ENCODE measurements at regions not wholly inside any gene's neighbourhood (a gene's known extent, or its start where the extent isn't known, plus 50 kb on each side); places are given as distances from the start of the nearest gene placed in this dataset.

DNA sequence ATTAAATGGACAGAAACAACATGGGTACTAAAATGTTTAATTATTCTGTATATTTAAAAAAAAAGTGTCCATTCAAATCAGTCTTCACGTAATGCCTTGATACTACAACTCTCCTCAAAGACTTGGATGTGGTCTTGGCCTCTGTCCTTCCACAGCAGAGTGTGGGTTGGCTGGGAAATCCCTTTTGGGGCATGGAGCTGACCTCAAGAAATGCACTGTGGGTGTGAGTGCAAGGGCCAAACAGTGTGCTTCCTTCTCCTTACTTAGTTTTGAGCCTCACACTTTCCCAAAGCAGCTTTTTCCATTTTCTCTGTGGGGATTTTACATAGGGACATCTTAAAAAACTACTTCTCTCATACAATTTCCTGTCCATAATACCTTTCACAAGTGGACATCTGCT is 607.4 kb downstream of the EFNB2 start:
- no peak for DNase-seq (ENCODE audit: low read depth, low spot score)

DNA sequence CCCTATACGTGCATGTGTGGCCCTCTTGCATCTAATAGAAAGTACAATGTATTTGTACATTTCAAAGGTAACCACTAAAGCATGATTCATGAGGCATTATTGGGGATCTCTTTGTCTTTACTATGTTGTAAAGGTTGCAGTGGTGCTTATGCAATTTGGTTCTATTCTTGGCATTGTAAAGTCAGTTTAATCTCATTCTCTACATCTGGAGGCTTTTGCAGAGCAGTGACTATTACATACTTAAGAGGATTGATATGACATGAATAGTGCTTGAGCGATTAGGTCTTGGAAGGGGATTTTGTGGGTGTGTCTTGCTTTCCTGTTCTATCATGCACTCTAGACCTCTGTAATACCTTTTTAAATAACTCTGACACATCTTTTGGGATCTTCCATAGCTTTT is 610.0 kb downstream of the EFNB2 start:
- no peak for DNase-seq (ENCODE audit: low read depth, low spot score)

DNA sequence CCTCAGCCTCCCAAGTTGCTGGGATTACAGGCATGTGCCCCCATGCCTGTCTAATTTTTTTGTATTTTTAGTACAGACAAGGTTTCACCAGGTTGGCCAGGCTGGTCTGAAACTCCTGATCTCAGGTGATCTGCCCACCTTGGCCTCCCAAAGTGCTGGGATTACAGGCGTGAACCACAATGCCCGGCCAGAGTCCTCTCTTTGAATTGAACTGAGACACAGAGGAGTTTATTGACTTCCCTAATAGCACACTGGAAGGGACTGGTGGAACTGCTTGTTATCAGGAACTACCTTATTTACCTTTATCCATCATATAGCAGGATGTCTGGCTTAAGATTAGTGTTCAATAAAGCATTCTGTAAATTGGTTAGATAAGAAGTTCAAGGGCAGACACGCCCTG is 613.8 kb downstream of the EFNB2 start:
- no peak for DNase-seq (ENCODE audit: low read depth, low spot score)

DNA sequence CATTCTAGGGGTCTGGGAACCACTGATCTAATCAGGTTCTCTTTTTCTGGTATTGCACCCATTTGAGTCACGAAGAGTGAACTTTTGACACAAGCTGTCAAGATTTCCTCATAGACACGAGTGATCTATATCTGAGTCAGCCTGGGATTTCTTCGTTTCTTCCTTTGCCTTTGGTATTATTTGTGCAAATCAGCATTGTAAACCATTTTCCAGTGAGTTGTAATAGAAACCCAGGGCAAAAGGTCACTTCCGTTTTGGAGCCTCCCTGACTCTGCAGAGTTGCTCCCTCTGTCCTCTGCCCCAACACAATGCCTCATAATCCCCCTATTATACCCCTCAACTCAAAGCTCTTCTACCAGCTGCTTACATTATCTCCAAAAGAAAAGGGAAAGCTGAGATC is 615.1 kb downstream of the EFNB2 start:
- DNase-seq (ENCODE audit: low read depth, low spot score): no peak

DNA sequence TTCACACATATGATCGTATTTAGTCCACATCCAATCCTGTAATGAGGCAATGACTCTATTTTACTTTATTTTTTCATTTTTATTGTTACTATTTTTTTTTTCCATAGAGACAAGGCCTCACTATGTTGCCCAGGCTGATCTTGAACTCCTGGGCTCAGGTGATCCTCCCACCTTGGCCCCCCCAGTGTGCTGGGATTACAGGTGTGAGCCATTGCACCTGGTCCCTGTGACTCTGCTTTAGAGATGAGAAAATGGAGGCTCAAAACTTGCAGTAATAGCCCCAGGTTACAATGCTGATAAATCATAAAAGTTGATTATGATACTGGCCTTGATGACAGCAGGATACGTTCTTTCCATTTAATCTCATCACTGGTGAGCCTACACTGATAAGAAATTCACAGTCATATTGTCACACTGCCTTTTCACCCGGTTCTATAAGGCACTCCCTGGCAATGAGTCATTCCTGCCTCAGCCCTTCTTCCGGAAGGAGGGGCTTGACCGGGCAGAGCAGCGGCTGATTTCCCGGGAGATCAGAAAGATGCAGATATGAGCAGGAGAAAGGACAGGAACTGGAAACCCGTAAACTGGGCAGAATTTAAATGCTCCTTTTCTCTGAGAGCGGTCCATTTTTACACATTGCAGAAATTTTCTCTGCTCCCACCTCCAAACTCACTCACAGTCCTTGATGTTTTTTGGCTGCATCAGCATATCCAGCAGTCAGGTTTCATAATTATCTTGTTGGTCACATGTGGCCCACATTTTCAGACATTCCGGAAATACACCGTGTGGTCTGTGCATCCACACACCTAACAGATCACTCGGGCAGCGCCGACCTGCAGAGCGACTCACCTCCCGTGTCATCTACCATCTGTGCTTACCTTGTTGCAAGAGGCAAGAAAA is 616.4 kb downstream of the EFNB2 start:
- no peak for DNase-seq (ENCODE audit: low read depth, low spot score)

DNA sequence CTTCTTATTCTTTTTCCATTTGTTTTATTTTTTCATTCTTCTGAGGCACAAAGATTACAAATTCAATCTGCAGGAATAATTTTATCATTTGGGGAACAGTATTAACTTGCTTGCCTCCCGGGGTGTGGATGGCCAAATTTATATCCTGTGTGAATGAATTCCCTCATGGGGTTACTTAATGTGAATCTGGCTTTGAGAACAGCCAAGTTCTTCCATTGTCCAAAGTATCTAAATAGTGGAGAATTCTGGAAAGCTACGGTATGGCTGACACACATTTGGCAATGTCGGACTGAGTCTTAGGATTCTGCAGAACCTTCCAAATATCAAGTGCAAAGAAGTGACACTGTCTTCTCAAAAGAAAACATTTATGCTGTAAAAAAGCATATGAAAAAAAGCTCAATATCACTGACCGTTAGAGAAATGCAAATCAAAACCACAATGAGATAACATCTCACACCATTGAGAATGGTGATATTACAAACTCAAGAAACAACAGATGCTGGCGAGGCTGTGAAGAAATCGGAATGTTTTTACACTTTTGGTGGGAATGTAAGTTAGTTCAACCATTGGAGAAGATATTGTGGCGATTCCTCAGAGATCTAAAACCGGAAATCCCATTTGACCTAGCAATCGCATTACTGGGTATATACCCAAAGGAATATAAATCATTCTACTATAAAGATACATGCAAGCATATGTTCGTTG is 620.2 kb downstream of the EFNB2 start:
- no peak for DNase-seq (ENCODE audit: low read depth, low spot score)

DNA sequence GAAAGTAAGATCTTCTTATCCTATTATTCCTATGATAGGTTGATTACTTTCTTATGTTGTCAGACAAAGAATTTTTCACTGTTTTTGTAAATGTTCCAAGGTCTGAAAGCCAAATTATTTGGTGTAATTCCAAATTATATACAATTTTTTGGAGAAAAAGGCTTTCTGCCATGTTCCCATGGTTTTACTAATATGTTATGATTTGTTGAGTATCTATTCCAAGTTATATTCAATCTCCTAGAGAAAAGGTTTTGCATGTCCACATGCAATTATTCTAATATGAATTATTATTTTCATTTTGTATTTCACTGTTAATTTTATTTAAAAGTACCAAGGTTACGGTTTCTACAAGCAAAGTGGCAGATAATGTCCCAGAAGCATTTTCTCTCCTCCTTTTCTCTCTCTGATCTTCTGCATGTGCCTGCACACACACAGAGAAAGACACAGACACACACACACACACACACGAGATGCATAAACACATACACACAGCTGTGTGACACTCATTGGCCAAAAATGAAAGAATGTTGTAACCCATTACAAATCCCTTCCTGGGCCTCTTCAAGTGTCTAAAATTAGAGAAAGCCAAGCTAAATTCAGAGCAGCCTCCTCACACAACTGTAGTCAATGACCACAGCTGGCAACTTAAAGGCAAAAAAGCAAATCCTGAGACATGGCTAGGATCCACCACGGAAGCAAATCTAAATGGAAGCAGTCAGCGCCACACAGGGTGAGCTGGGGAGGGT is 621.0 kb downstream of the EFNB2 start:
- no peak for DNase-seq (ENCODE audit: low read depth, low spot score)

DNA sequence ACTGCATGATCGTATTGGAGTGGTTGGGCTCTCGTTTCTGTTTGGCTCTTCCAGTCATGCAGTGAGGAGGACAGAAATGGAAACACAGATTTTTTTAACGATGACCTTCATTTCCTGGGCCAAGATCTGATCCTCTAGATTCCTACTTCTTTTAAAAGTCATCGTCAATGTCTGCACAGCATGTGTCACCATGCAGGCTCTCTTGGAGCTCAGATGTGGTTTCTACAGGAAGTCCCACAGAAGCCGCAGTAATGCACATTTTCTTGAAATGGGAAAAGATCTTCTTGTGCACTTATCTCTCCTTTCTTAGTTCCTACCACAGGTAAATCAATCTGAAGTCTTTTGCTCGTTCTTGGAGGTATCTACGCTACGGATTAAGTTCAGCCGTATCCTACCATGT is 626.9 kb downstream of the EFNB2 start:
- no peak for DNase-seq (ENCODE audit: low read depth, low spot score)

DNA sequence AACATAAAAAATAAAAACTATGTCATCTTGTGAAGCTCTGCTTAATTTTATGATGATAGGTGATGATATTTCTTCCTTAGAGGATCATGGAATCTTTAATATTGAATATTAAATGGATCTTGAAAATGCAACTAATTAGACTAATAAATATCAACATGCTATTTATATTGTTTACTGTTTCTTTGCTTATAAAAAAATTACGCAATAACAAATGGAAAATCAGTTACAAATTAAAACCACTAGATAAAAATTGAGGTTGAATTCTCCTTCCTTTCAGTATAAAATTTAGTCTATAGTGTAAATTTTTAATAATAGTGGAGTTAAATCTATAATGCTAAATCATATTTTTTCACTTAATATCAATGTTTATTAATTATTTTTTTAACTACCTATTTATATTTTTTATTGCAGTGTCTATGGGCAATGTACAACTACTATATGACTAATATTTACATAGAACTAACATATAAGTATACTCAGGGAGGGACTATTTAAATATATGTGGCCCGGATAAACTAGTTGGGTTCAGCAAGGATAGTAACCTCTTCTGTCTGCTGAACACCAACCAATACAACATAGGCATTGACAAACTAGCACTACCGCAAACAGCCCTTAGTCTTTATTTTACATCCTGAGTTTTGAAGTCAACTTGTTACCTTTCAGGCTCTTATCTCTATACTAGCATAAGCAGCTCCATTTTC is 628.0 kb downstream of the EFNB2 start:
- DNase-seq (ENCODE audit: low read depth, low spot score): no peak

DNA sequence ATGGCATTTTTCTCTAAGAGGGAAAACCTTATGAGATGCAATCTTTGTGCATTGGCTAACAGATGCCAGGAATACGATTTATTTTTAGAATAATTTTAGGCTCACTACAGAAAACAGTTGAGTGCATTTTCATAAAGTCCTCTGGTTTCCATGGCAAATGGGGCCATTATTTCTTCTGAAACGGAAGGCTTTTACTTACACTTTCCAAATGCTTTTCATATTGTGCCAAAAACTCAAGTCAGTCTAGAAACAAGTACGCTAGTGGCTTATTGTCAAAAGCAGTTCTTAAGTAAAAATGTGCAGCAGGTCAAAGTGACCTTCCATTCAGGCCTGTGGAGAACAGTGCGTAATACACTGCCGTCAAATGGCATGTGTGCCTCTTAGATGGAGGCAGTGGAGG is 628.7 kb downstream of the EFNB2 start:
- no peak for DNase-seq (ENCODE audit: low read depth, low spot score)

DNA sequence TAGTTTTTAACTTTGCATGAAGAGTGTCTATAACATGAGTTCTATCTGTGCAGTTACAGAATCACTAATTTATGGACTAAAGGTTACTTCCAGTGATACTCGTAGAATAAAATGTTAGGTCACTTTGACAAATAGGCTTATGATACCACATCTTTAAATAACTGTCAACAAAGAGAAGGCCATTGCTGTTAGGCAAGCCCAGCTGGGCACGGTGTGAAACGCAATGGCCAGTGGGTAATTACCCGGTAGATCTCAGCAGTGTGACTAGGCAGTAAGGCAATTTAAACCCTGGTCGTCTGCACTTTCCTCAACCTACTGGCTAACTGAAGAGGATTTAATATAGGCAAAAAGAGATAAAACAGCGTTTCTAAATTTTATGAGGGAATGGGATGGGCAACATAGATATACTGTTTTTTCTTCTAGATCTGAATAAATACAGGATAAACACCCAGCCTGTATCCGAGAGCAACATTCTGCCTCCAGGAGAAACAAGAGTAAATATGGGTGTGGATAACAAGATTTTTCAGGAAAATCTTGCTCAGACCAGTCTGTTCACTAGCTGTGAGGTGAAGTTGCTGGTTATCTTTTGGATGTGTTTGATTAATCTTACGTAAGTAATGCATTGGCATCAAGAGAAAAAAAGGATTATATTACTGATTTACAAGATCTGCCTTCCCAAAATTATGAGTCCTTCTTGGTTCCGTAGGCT is 631.3 kb downstream of the EFNB2 start:
- DNase-seq (ENCODE audit: low read depth, low spot score): no peak

DNA sequence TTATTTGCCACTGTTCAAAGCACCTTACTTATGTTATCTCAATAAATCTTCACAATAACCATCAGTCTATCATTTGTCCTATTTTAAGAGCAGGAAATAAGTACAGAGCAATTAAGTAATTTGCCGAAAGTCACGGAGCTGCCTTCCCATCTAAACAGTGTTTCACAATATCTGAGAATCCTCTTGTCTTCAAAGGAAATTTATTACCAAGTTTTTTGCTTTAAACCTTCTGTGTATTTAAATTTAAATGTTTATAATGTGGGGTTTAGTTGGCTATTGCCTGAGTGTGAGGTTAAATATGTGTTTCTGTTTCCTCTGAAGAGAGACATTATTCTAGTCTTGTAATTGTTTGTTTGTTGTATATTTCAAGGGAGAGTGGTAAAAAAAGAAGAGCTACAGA is 633.1 kb downstream of the EFNB2 start:
- DNase-seq (ENCODE audit: low read depth, low spot score): no peak

DNA sequence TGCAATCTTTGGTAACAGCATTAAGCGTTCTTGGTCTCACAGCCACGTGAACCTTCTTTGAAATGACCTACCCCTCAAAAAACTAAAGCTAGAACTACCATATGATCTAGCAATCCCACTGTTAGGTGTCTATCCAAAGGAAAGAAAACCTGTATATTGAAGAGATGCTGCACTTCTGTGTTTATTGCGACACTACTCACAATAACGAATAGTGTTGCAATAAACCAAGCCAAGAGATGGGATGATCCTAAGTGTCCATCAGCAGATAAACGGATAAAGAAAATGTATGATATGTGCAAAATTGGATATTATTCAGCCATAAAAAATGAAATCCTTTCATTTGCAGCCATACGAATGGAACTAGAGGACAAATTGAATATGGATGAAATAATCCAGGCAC is 637.9 kb downstream of the EFNB2 start:
- DNase-seq (ENCODE audit: low read depth, low spot score): no peak

DNA sequence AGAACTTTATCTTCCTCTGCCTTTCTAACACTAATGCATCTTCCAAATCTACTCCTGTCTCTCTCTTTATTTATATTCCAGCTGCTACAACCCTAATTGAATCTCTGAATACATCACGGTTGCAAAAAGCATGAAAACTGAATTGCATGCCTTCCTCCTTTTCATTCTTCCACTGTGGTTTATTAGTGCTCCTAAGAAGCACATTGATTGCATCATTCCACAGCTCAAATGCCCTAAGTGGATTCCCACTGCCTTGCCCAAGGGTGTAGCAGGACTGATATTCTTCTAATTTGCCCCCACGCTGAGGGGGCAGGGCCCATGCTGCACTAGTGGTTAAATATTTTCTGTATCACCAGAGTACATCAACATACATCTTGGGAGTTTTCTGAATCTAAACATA is 640.8 kb downstream of the EFNB2 start:
- no peak for DNase-seq (ENCODE audit: low read depth, low spot score)

DNA sequence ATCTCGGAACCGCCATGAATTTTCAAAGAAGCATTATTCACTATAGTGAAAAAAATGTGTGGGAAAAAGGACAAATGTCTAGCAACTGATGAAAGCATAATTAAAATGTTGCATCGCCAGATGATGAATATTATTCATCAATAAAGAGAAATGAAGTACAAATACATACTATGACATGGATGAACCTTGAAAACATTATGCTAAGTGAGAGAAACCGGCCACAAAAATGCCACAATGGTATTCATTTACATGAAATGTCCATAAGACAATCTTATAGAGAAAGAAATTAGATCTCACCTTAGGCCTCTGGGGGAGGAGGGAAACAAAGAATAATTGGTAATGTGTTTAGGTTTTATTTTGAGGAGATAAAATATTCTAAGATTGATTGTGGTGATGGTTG is 645.0 kb downstream of the EFNB2 start:
- no peak for DNase-seq (ENCODE audit: low read depth, low spot score)

DNA sequence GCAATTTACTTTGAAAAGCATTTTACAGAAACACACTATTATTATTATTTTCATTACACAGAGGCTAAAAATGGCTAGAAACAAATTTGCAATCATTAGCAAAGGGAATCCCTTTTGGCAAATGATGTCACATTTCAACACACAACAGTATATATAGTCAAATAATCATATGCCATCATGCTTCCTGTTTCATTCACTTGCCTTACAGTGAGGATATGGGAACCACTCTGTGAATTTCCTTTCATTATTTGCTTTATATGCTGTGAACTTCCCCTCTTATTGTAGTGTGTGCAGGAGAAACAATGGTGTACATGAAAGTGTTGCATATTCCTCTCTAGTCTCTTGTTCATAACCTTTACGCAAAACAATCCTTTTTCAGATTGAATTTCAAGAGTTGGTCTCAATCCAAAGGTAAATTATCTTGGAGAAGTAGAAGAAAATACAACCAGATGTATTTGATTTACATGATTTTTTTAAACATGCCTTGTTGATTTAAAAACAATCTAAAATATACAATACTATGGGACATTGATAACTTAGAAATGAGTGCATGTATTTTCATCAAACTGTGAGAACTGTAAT is 657.3 kb downstream of the EFNB2 start:
- no peak for DNase-seq (ENCODE audit: low read depth, low spot score)

DNA sequence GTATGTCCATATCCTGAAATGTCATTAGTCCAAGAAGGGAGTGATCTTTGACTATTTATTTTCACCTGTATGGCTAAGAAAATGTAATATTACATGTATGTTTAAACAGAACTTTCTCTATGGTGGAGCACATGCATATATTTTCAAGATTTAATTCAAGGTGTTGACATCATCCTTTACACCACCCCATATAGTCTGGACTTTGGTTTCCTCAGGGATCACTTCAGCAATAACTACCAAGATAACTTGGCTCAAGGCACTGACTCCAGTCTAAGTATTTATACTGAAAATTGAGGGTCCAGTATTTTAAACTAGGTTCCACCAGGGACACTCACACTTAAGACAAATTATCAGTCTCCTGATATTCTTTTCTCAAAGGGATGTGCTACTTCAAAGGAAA is 660.6 kb downstream of the EFNB2 start:
- DNase-seq (ENCODE audit: low read depth, low spot score): no peak

DNA sequence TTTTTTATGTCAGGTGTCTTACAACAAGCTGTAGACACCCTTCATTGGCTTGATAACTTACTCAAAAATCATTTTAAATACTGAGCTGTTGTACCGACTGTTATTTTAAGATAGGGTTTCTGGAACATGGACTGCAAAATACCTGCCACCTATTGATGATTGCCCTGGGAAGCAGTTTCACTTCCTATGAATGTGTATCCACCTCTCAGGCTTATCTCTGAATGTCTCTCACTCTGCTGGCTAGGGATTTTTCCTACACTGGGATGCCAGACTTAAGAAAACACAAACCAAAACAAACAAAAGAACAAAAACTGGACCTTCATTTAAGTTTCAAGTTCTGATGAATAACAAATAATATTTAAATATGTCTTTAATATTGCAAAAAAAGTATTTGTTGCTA is 663.7 kb downstream of the EFNB2 start:
- no peak for DNase-seq (ENCODE audit: low read depth, low spot score)

DNA sequence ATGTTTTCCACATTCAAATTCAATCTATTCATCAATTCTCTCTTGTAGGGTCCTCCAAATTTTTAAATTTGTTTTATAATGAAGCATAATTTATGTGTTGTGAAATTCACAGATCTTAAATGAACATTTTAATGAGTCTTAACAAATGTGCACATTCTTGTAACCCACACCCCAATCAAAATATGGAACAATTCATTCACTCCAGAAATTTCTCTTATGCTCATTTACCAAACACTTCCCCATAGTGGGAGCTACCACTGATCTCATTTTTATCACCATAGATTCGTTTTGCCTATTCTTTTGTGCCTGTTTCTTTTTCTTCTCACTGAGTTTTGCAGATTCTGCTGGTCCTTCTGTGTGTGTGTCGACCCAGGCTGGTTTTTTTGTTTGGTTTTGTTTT is 664.1 kb downstream of the EFNB2 start:
- DNase-seq (ENCODE audit: low read depth, low spot score): no peak

DNA sequence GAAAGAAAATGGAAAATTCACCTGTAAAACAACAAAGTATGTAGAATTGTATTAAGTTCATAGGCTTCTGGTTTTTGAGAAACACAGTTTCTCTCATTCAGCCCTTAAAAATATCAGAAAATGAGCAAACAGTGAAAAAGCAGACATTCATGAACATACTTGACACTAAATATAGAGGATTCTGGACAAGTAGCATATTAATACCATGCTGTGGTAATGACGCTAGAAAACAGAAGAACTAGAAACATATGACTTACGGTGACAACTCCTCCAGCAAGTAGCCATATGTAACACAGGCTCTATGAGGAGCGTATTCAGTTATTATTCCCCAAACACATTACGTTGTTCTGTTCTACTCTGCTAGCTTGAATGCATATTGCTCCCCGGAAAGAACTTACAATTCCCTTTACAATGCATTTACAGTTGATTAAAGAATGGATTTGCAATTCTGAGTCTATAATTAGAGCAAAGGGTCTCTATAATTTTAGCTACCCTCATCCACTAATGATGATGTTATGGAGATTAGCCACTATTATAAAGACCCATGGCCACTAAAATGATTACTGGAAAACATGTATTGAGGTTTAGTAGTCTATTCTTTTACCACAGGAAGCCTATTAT is 672.1 kb downstream of the EFNB2 start:
- no peak for DNase-seq (ENCODE audit: low read depth, low spot score)

Measured in brain pericyte (primary cell).